ENCODE measurements at regions not wholly inside any gene's neighbourhood (a gene's known extent, or its start where the extent isn't known, plus 50 kb on each side); places are given as distances from the start of the nearest gene placed in this dataset.

DNA sequence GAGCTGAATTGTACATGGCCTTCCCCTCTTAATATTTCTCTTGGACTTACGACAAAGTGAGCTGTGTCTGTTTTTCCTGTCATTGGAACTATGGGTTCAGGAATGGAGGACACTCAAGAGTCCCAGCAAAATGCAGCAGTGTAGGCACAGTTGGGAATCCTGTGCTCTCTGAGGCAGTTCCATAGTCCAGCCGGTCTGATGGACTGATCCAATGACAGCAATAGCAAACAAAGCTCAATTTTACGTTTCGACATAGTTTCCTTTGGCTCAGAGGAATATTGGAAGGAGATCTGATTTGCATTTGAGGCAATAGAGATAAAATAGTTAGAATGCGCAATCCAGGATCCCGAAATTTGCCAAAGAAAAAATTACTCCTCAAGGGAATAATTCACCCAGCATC, 276.9 kb upstream of the CNTN3 start:
- Histone ChIP-seq H2AK5ac (ENCODE audit: low read length, severe bottlenecking) (no peak overlapping the region), H3K27me3 (ENCODE audit: control insufficient read depth in 1 of 2, insufficient read depth in 1 of 2, low read length in 2 of 2) (no peaks in the 10 kb centered on the region), H3K4me2 (ENCODE audit: low read length, poor library complexity, severe bottlenecking) (no peak overlapping the region), H2BK120ac (ENCODE audit: low read depth, low read length) (no peak overlapping the region), H3K9me3 (ENCODE audit: control insufficient read depth, low read length) (no peaks in the 10 kb centered on the region), H3K14ac (ENCODE audit: low read length in 2 of 2) (no peak overlapping the region), H3K27ac (ENCODE audit: low read length, poor library complexity, severe bottlenecking) (no peak overlapping the region), H3K4ac (ENCODE audit: low read depth in 1 of 2, low read length in 2 of 2) (no peak overlapping the region), H2BK15ac (ENCODE audit: low read depth, poor library complexity, severe bottlenecking) (no peak overlapping the region), H3K79me1 (replicated peaks; ENCODE audit: low read length, poor library complexity, severe bottlenecking) (no peaks in the 10 kb centered on the region), H2BK12ac (ENCODE audit: low read length in 2 of 2) (no peak overlapping the region), H3K4me3 (ENCODE audit: insufficient read depth in 1 of 2, low read depth in 1 of 2, low read length in 2 of 2) (no peak overlapping the region), H3K23ac (ENCODE audit: low read length in 2 of 2) (no peak overlapping the region), H3K18ac (ENCODE audit: low read depth in 1 of 2, low read length in 2 of 2) (no peak overlapping the region), H4K8ac (ENCODE audit: low read length) (no peak overlapping the region), H3K36me3 (ENCODE audit: control insufficient read depth in 1 of 2, insufficient read depth in 2 of 2, low read depth in 1 of 2, low read length in 2 of 2) (no peaks in the 10 kb centered on the region), H2BK5ac (ENCODE audit: low read depth, low read length, poor library complexity, severe bottlenecking) (no peak overlapping the region), H4K91ac (ENCODE audit: low read length) (no peak overlapping the region), H2AFZ (ENCODE audit: low read depth, low read length) (no peak overlapping the region), H3K9ac (ENCODE audit: low read length) (no peak overlapping the region), H3K4me1 (ENCODE audit: control insufficient read depth, insufficient read depth, low read depth, low read length) (no peaks in the 10 kb centered on the region)
- DNase-seq, result no peak
- WGBS, result 67% methylated on average over 4 of the region's 6 CpGs

DNA sequence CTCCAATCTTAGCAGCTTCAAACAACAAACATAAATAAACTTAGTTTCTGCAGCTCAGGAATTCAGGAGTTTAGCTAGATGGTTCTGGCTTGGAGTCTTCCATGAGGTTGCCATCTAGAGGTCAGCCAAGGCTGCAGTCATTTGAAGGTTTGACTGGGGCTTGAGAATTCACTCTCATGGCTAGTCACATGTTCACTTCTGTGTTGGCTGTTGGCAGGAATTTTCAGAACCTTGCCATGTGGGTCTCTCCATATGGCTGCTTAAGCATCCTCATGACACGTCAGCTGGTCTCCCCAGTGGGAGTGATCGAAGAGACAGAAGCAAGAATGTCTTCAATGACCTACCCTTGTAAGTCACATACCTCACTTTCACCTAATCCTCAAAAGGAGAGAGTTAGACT, 269.2 kb upstream of the CNTN3 start:
- Histone ChIP-seq H3K23ac (ENCODE audit: low read length in 2 of 2) (no peak overlapping the region), H2AFZ (ENCODE audit: low read depth, low read length) (no peak overlapping the region)
- WGBS, result 48% methylated on average over 2 of the region's 2 CpGs

DNA sequence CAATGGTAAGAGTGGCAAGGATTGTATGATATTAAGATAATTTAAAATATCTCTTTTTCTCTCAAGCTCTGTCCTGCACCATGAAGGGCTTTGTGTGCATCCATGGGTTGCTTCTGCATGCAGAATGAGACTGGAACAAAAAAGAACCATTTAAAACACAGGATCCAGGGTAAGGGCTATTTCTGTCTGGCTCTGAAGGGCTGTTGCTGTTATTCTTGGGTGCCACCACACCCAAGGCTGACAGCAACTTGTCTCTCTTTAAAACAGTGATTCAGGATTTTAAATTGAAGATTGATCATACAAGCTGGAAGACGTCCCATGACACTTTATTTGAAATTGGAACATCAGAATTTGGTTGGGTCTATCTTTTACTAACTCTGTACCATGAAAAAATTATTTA, 268.8 kb upstream of the CNTN3 start:
- no peak overlapping the region for H2AFZ ChIP-seq (ENCODE audit: low read depth, low read length)
- no peak overlapping the region for H3K9ac ChIP-seq (ENCODE audit: low read length)
- no peak overlapping the region for H3K4ac ChIP-seq (ENCODE audit: low read depth in 1 of 2, low read length in 2 of 2)
- H2BK120ac ChIP-seq (ENCODE audit: low read depth, low read length), result no peak overlapping the region
- no peaks in the 10 kb centered on the region for H3K4me1 ChIP-seq (ENCODE audit: control insufficient read depth, insufficient read depth, low read depth, low read length)
- H3K79me1 ChIP-seq (replicated peaks; ENCODE audit: low read length, poor library complexity, severe bottlenecking), result no peaks in the 10 kb centered on the region
- H4K8ac ChIP-seq (ENCODE audit: low read length), result no peak overlapping the region
- no peak overlapping the region for H3K18ac ChIP-seq (ENCODE audit: low read depth in 1 of 2, low read length in 2 of 2)
- H3K4me3 ChIP-seq (ENCODE audit: insufficient read depth in 1 of 2, low read depth in 1 of 2, low read length in 2 of 2), result no peak overlapping the region
- H3K14ac ChIP-seq (ENCODE audit: low read length in 2 of 2), result no peak overlapping the region
- H3K27ac ChIP-seq (ENCODE audit: low read length, poor library complexity, severe bottlenecking), result no peak overlapping the region
- H3K9me3 ChIP-seq (ENCODE audit: control insufficient read depth, low read length), result no peaks in the 10 kb centered on the region
- no peak overlapping the region for H2BK12ac ChIP-seq (ENCODE audit: low read length in 2 of 2)
- H4K91ac ChIP-seq (ENCODE audit: low read length), result no peak overlapping the region
- H3K36me3 ChIP-seq (ENCODE audit: control insufficient read depth in 1 of 2, insufficient read depth in 2 of 2, low read depth in 1 of 2, low read length in 2 of 2), result no peaks in the 10 kb centered on the region
- WGBS, result no CpG with 5 or more reads among the region's 1 CpG
- H2BK15ac ChIP-seq (ENCODE audit: low read depth, poor library complexity, severe bottlenecking), result no peak overlapping the region
- H2AK5ac ChIP-seq (ENCODE audit: low read length, severe bottlenecking), result no peak overlapping the region
- no peak overlapping the region for H3K23ac ChIP-seq (ENCODE audit: low read length in 2 of 2)
- no peaks in the 10 kb centered on the region for H3K27me3 ChIP-seq (ENCODE audit: control insufficient read depth in 1 of 2, insufficient read depth in 1 of 2, low read length in 2 of 2)
- no peak overlapping the region for H2BK5ac ChIP-seq (ENCODE audit: low read depth, low read length, poor library complexity, severe bottlenecking)
- DNase-seq, result no peak
- H3K4me2 ChIP-seq (ENCODE audit: low read length, poor library complexity, severe bottlenecking), result no peak overlapping the region

More for the DNA sequence above, 269.2 kb upstream of the CNTN3 start:
- no peak overlapping the region for H3K4me2 ChIP-seq (ENCODE audit: low read length, poor library complexity, severe bottlenecking)
- H3K4ac ChIP-seq (ENCODE audit: low read depth in 1 of 2, low read length in 2 of 2), result no peak overlapping the region
- H3K27ac ChIP-seq (ENCODE audit: low read length, poor library complexity, severe bottlenecking), result no peak overlapping the region
- no peak overlapping the region for H4K91ac ChIP-seq (ENCODE audit: low read length)
- H3K79me1 ChIP-seq (replicated peaks; ENCODE audit: low read length, poor library complexity, severe bottlenecking), result no peaks in the 10 kb centered on the region
- no peak overlapping the region for H3K14ac ChIP-seq (ENCODE audit: low read length in 2 of 2)
- no peak overlapping the region for H2AK5ac ChIP-seq (ENCODE audit: low read length, severe bottlenecking)
- no peak overlapping the region for H2BK120ac ChIP-seq (ENCODE audit: low read depth, low read length)
- H3K9me3 ChIP-seq (ENCODE audit: control insufficient read depth, low read length), result no peaks in the 10 kb centered on the region
- H3K4me1 ChIP-seq (ENCODE audit: control insufficient read depth, insufficient read depth, low read depth, low read length), result no peaks in the 10 kb centered on the region
- H2BK5ac ChIP-seq (ENCODE audit: low read depth, low read length, poor library complexity, severe bottlenecking), result no peak overlapping the region
- no peaks in the 10 kb centered on the region for H3K27me3 ChIP-seq (ENCODE audit: control insufficient read depth in 1 of 2, insufficient read depth in 1 of 2, low read length in 2 of 2)
- no peak overlapping the region for H3K4me3 ChIP-seq (ENCODE audit: insufficient read depth in 1 of 2, low read depth in 1 of 2, low read length in 2 of 2)
- DNase-seq, result no peak
- H3K18ac ChIP-seq (ENCODE audit: low read depth in 1 of 2, low read length in 2 of 2), result no peak overlapping the region
- H2BK15ac ChIP-seq (ENCODE audit: low read depth, poor library complexity, severe bottlenecking), result no peak overlapping the region
- H3K36me3 ChIP-seq (ENCODE audit: control insufficient read depth in 1 of 2, insufficient read depth in 2 of 2, low read depth in 1 of 2, low read length in 2 of 2), result no peaks in the 10 kb centered on the region
- H2BK12ac ChIP-seq (ENCODE audit: low read length in 2 of 2), result no peak overlapping the region
- no peak overlapping the region for H4K8ac ChIP-seq (ENCODE audit: low read length)
- no peak overlapping the region for H3K9ac ChIP-seq (ENCODE audit: low read length)

DNA sequence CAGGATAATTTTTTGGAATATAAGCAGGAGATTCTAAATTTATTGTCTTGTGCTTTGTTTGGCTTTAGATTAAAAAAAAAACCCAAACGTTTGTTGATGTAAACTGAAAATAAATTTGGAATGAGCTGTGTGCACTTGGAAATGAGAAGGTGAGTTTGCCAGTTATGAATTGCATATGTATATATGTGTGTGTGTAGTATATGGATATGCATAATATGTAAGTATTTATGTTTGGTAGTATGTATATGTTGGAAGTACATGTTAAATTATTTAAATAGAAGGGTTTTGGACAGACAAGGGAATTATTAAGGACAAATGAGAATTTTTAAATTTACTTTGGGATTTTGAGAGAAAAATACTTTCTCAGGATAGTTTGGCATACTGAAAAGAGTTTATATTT, 265.8 kb upstream of the CNTN3 start:
- H3K9ac ChIP-seq (ENCODE audit: low read length), result no peak overlapping the region
- WGBS, result 23% methylated on average over 1 of the region's 1 CpG
- no peak overlapping the region for H3K27ac ChIP-seq (ENCODE audit: low read length, poor library complexity, severe bottlenecking)
- no peaks in the 10 kb centered on the region for H3K9me3 ChIP-seq (ENCODE audit: control insufficient read depth, low read length)
- H2BK120ac ChIP-seq (ENCODE audit: low read depth, low read length), result no peak overlapping the region
- no peak overlapping the region for H3K14ac ChIP-seq (ENCODE audit: low read length in 2 of 2)
- no peak overlapping the region for H4K8ac ChIP-seq (ENCODE audit: low read length)
- H2BK5ac ChIP-seq (ENCODE audit: low read depth, low read length, poor library complexity, severe bottlenecking), result no peak overlapping the region
- H3K18ac ChIP-seq (ENCODE audit: low read depth in 1 of 2, low read length in 2 of 2), result no peak overlapping the region
- DNase-seq, result no peak
- H2BK12ac ChIP-seq (ENCODE audit: low read length in 2 of 2), result no peak overlapping the region
- no peak overlapping the region for H2AK5ac ChIP-seq (ENCODE audit: low read length, severe bottlenecking)
- no peaks in the 10 kb centered on the region for H3K79me1 ChIP-seq (replicated peaks; ENCODE audit: low read length, poor library complexity, severe bottlenecking)
- H3K4ac ChIP-seq (ENCODE audit: low read depth in 1 of 2, low read length in 2 of 2), result no peak overlapping the region
- H4K91ac ChIP-seq (ENCODE audit: low read length), result no peak overlapping the region
- no peak overlapping the region for H2BK15ac ChIP-seq (ENCODE audit: low read depth, poor library complexity, severe bottlenecking)
- no peak overlapping the region for H3K4me2 ChIP-seq (ENCODE audit: low read length, poor library complexity, severe bottlenecking)
- H3K36me3 ChIP-seq (ENCODE audit: control insufficient read depth in 1 of 2, insufficient read depth in 2 of 2, low read depth in 1 of 2, low read length in 2 of 2), result no peaks in the 10 kb centered on the region
- H3K23ac ChIP-seq (ENCODE audit: low read length in 2 of 2), result no peak overlapping the region
- H3K4me1 ChIP-seq (ENCODE audit: control insufficient read depth, insufficient read depth, low read depth, low read length), result no peaks in the 10 kb centered on the region
- no peak overlapping the region for H3K4me3 ChIP-seq (ENCODE audit: insufficient read depth in 1 of 2, low read depth in 1 of 2, low read length in 2 of 2)
- H2AFZ ChIP-seq (ENCODE audit: low read depth, low read length), result no peak overlapping the region
- no peaks in the 10 kb centered on the region for H3K27me3 ChIP-seq (ENCODE audit: control insufficient read depth in 1 of 2, insufficient read depth in 1 of 2, low read length in 2 of 2)

Data from mesenchymal stem cell (in vitro differentiated cells and primary cell).